HEK293 (cell line): ENCODE measurements at regions not wholly inside any gene's neighbourhood (a gene's known extent, or its start where the extent isn't known, plus 50 kb on each side); places are given as distances from the start of the nearest gene placed in this dataset.

Experiments
- CTCF ChIA-PET: fragments of 350-600 bp; formaldehyde crosslinking; extraction: SDS; loops from one replicate; lab custom pipeline; 2021; ENCODE audit warnings: antibody characterized with exemption; lab: Yijun Ruan, JAX
- POLR2A ChIA-PET: fragments of 300-600 bp; formaldehyde crosslinking; extraction: SDS; loops from one replicate; lab custom pipeline; 2020; ENCODE audit warnings: antibody characterized with exemption, inconsistent platforms; lab: Yijun Ruan, JAX
- H3K27ac ChIP-seq: fragments of 200-500 bp; sonication (Bioruptor generic); 2 replicates; pipeline ENCODE4 v1.5.1; 2014; ENCODE audit warnings: low read depth, low read length, control low read depth, inconsistent platforms; ENCODE audit errors: extremely low read depth
- H3K36me3 ChIP-seq, 2 experiments: fragments of 200-500 bp in 1 of 2; sonication (Bioruptor generic) in 1 of 2; 1 replicate in 1 of 2; 2 replicates in 1 of 2; pipeline ENCODE4 v1.5.1; 2014 to 2017; ENCODE audit warnings: inconsistent platforms in 2 of 2, low read length in 2 of 2; ENCODE audit not compliant: control insufficient read depth in 2 of 2, insufficient read depth in 1 of 2
- H3K4me1 ChIP-seq: fragments of 200-500 bp; sonication (Bioruptor generic); 2 replicates; pipeline ENCODE4 v1.5.1; 2014; ENCODE audit warnings: mild to moderate bottlenecking, low read length, inconsistent platforms; ENCODE audit not compliant: control insufficient read depth, insufficient read depth
- H3K4me3 ChIP-seq: 2 replicates; pipeline ENCODE4 v1.5.1; 2011; ENCODE audit warnings: low read depth, mild to moderate bottlenecking, control low read depth, low read length, moderate library complexity
- H3K9me3 ChIP-seq: fragments of 200-500 bp; sonication (Bioruptor generic); 2 replicates; pipeline ENCODE4 v1.5.1; 2014; ENCODE audit warnings: low read depth, low read length, inconsistent platforms; ENCODE audit not compliant: control insufficient read depth, insufficient read depth
- BCL6B ChIP-seq: fragments of 450-650 bp; formaldehyde crosslinking; IDR thresholded peaks from 2 replicates; pipeline ENCODE4 v1.5.1; 2017; ENCODE audit warnings: missing biosample characterization, missing genetic modification characterization
- HOXC10 ChIP-seq: sonication (generic); formaldehyde crosslinking; IDR thresholded peaks from 2 replicates; pipeline ENCODE4 v1.8.1; 2023; ENCODE audit warnings: mild to moderate bottlenecking, missing genetic modification reagents
- IKZF3 ChIP-seq: fragments of 450-650 bp; IDR thresholded peaks from 2 replicates; pipeline ENCODE4 v1.5.0; 2018; ENCODE audit warnings: missing biosample characterization, mild to moderate bottlenecking, missing genetic modification characterization, moderate library complexity
- KLF10 ChIP-seq: fragments of 450-650 bp; IDR thresholded peaks from 2 replicates; pipeline ENCODE4 v1.5.1; 2018; ENCODE audit warnings: missing biosample characterization, mild to moderate bottlenecking, missing genetic modification characterization
- KLF16 ChIP-seq: fragments of 450-650 bp; formaldehyde crosslinking; IDR thresholded peaks from 2 replicates; pipeline ENCODE4 v1.5.1; 2017; ENCODE audit warnings: missing biosample characterization, missing genetic modification characterization
- KLF7 ChIP-seq: fragments of 450-650 bp; formaldehyde crosslinking; IDR thresholded peaks from 2 replicates; pipeline ENCODE4 v1.5.1; 2016; ENCODE audit warnings: missing biosample characterization, missing genetic modification characterization, borderline replicate concordance
- PRDM1 ChIP-seq: fragments of 450-650 bp; formaldehyde crosslinking; IDR thresholded peaks from 2 replicates; pipeline ENCODE4; 2016; ENCODE audit warnings: missing biosample characterization, missing genetic modification characterization
- PRDM2 ChIP-seq: fragments of 450-650 bp; formaldehyde crosslinking; IDR thresholded peaks from 2 replicates; pipeline ENCODE4 v1.5.1; 2016; ENCODE audit warnings: missing biosample characterization, missing genetic modification characterization, borderline replicate concordance
- PRDM6 ChIP-seq: fragments of 450-650 bp; formaldehyde crosslinking; IDR thresholded peaks from 2 replicates; pipeline ENCODE4 v1.5.1; 2017; ENCODE audit warnings: missing biosample characterization, missing genetic modification characterization
- ZFP41 ChIP-seq: fragments of 450-650 bp; formaldehyde crosslinking; IDR thresholded peaks from 2 replicates; pipeline ENCODE4 v1.5.1; 2016; ENCODE audit warnings: missing biosample characterization, missing genetic modification characterization, borderline replicate concordance
- ZNF174 ChIP-seq: fragments of 450-650 bp; formaldehyde crosslinking; IDR thresholded peaks from 2 replicates; pipeline ENCODE4 v1.5.0; 2017; ENCODE audit warnings: missing biosample characterization, mild to moderate bottlenecking, missing genetic modification characterization
- ZNF2 ChIP-seq: fragments of 450-650 bp; formaldehyde crosslinking; IDR thresholded peaks from 2 replicates; pipeline ENCODE4 v1.5.1; 2016; ENCODE audit warnings: missing biosample characterization, missing genetic modification characterization
- ZNF292 ChIP-seq: fragments of 450-650 bp; formaldehyde crosslinking; IDR thresholded peaks from 2 replicates; pipeline ENCODE4 v1.5.1; 2016; ENCODE audit warnings: low read depth, missing biosample characterization, missing genetic modification characterization, borderline replicate concordance
- ZNF366 ChIP-seq: fragments of 450-650 bp; formaldehyde crosslinking; conservative IDR thresholded peaks from 2 replicates; pipeline ENCODE4 v1.5.1; 2016; ENCODE audit warnings: missing biosample characterization, missing genetic modification characterization
- ZNF37A ChIP-seq: fragments of 450-650 bp; IDR thresholded peaks from 2 replicates; pipeline ENCODE4 v1.5.1; 2018; ENCODE audit warnings: missing biosample characterization, missing genetic modification characterization
- ZNF529 ChIP-seq: fragments of 450-650 bp; formaldehyde crosslinking; IDR thresholded peaks from 2 replicates; pipeline ENCODE4 v1.5.1; 2017; ENCODE audit warnings: missing genetic modification characterization, missing biosample characterization; ENCODE audit not compliant: insufficient replicate concordance
- ZNF610 ChIP-seq: fragments of 450-650 bp; formaldehyde crosslinking; IDR thresholded peaks from 2 replicates; pipeline ENCODE4 v1.5.1; 2016; ENCODE audit warnings: missing biosample characterization, missing genetic modification characterization, borderline replicate concordance
- ZNF639 ChIP-seq: fragments of 450-650 bp; formaldehyde crosslinking; IDR thresholded peaks from 2 replicates; pipeline ENCODE4 v1.5.1; 2016; ENCODE audit warnings: missing biosample characterization, missing genetic modification characterization
- ZNF645 ChIP-seq: fragments of 450-650 bp; formaldehyde crosslinking; IDR thresholded peaks from 2 replicates; pipeline ENCODE4; 2016; ENCODE audit warnings: missing biosample characterization, missing genetic modification characterization
- ZNF785 ChIP-seq: fragments of 450-650 bp; formaldehyde crosslinking; IDR thresholded peaks from 2 replicates; pipeline ENCODE4 v1.5.1; 2016; ENCODE audit warnings: missing biosample characterization, missing genetic modification characterization

- H3K36me3 ChIP-seq: no peaks in the 10 kb centered on the region
- no peak overlapping the region for H3K4me3 ChIP-seq
- POLR2A ChIA-PET: no interaction called here
- no peak overlapping the region for H3K27ac ChIP-seq
- TF ChIP-seq PRDM1: no peak
- TF ChIP-seq HOXC10 (CRISPR knock-in tag): no peak
- TF ChIP-seq ZNF639 (tag by site-specific recombination): no peak
- TF ChIP-seq ZNF2 (tag by site-specific recombination): no peak
- no peak for TF ChIP-seq ZFP41
- TF ChIP-seq KLF7 (tag by site-specific recombination): no peak
- no peak for TF ChIP-seq BCL6B (tag by site-specific recombination)
- no peak for TF ChIP-seq PRDM6
- TF ChIP-seq ZNF37A (tag by site-specific recombination): no peak
- TF ChIP-seq ZNF174 (tag by site-specific recombination): no peak
- TF ChIP-seq PRDM2: no peak
- no peak for TF ChIP-seq KLF16 (tag by site-specific recombination)
- no peak for TF ChIP-seq KLF10 (tag by site-specific recombination)
- no peak for TF ChIP-seq IKZF3
- no peak for TF ChIP-seq ZNF645 (tag by site-specific recombination)
- TF ChIP-seq ZNF610: no peak
- TF ChIP-seq ZNF366 (tag by site-specific recombination): no peak
- TF ChIP-seq ZNF292 (tag by site-specific recombination): no peak
- no peak for TF ChIP-seq ZNF785 (tag by site-specific recombination)
- TF ChIP-seq ZNF529 (tag by site-specific recombination): no peak
- H3K4me1 ChIP-seq: no peaks in the 10 kb centered on the region
- CTCF ChIA-PET: no interaction called here
- H3K9me3 ChIP-seq: no peaks in the 10 kb centered on the region
These were observed 161.7 kb downstream of the ANXA2 start for GRCh38 chr15:60235951-60236710.
